ENCODE measurements at regions not wholly inside any gene's neighbourhood (a gene's known extent, or its start where the extent isn't known, plus 50 kb on each side); places are given as distances from the start of the nearest gene placed in this dataset.

DNA sequence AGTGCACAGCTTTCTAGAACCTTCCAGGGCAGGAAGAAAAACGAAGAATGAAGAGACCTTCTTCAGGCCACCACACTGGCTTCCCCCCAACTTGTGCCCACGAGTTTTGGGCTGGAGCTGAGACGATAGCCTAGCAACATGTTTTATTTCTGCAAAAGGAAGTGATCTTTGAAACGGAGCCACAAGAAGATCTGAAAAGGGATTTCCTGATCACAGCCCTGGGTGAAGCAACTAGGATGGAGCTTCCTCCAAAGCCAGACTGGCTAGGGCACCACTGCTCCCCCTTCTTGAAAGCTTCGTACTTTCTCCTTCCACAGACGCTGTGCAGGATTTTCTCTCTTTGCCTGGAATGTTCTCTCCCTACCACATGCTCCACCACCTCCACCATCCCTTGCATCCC lies 418.3 kb downstream of the MED13L start:
- Histone ChIP-seq H3K18ac (ENCODE audit: extremely low read depth, low read length) (no peak overlapping the region), H3K79me2 (ENCODE audit: control insufficient read depth in 1 of 2, insufficient read depth in 2 of 2, low read length in 2 of 2) (no peaks in the 10 kb centered on the region), H2BK5ac (ENCODE audit: low read depth, low read length) (no peak overlapping the region), H3K36me3 (ENCODE audit: control insufficient read depth in 2 of 4, insufficient read depth in 4 of 4, low read length in 3 of 4) (no peaks in the 10 kb centered on the region), H3K27ac (ENCODE audit: low read depth, low read length) (no peak overlapping the region), H3K23me2 (ENCODE audit: low read depth, low read length) (no peaks in the 10 kb centered on the region), H2AFZ (ENCODE audit: low read length) (no peak overlapping the region), H2AK5ac (ENCODE audit: low read depth, low read length) (no peak overlapping the region), H2BK20ac (ENCODE audit: low read length) (0 out of 2 replicates have a peak overlapping the region, but pooled peaks have one; percentile 34), H3K4me1 (replicated peaks in 1 of 4; ENCODE audit: control insufficient read depth in 3 of 4, insufficient read depth in 4 of 4, low read length in 3 of 4) (no peaks in the 10 kb centered on the region; a peak in 1 of 7 replicates), H3K79me1 (ENCODE audit: low read depth, low read length) (no peaks in the 10 kb centered on the region), H2BK15ac (ENCODE audit: low read length) (no peak overlapping the region), H3K9ac (replicated peaks in 1 of 4; ENCODE audit: extremely low read depth in 1 of 4, low read depth in 3 of 4, low read length in 3 of 4) (no peak overlapping the region), H4K5ac (ENCODE audit: insufficient read length, low read depth, low read length) (no peak overlapping the region), H3K9me3 (ENCODE audit: insufficient read depth in 2 of 2, low read depth in 1 of 2, low read length in 1 of 2) (no peaks in the 10 kb centered on the region), H3K56ac (replicated peaks; ENCODE audit: insufficient read length, low read depth, low read length) (no peak overlapping the region), H3K4me2 (ENCODE audit: insufficient read depth in 1 of 2, low read depth in 2 of 2, low read length in 2 of 2) (no peak overlapping the region), H4K20me1 (replicated peaks in 1 of 2; ENCODE audit: control insufficient read depth in 1 of 2, insufficient read depth in 2 of 2, low read length in 2 of 2) (no peaks in the 10 kb centered on the region), H3K27me3 (replicated peaks in 1 of 4; ENCODE audit: control insufficient read depth in 3 of 4, extremely low read depth in 1 of 4, insufficient read depth in 3 of 4, low read length in 3 of 4) (no peaks in the 10 kb centered on the region), H3K4ac (replicated peaks; ENCODE audit: insufficient read length, low read depth, low read length) (no peak overlapping the region), H3K14ac (ENCODE audit: insufficient read length) (no peak overlapping the region), H3K23ac (ENCODE audit: insufficient read length) (no peak overlapping the region), H3K4me3 (ENCODE audit: extremely low read depth in 1 of 4, insufficient read depth in 2 of 4, low read depth in 3 of 4, low read length in 4 of 4) (no peak overlapping the region), H4K8ac (ENCODE audit: extremely low read depth, insufficient read depth, low read length) (no peak overlapping the region), H4K91ac (replicated peaks; ENCODE audit: insufficient read length, low read length) (no peak overlapping the region), H2BK120ac (replicated peaks; ENCODE audit: low read depth, low read length) (no peak overlapping the region), H2BK12ac (ENCODE audit: low read depth, low read length) (peak overlapping the region; percentile 18; the same call in 1 of the 2 replicates)
- FAIRE-seq (no peak), DNase-seq (ENCODE audit: low read depth in 1 of 2, low spot score in 2 of 2) (no peak)
- 88% methylated on average over 6 of the region's 6 CpGs; no CpG with 5 or more reads in 1 of the 2 experiments for WGBS, 2 experiments (ENCODE audit: extremely low coverage in 1 of 2, insufficient coverage in 1 of 2, insufficient read length in 1 of 2, insufficient replicate concordance in 2 of 2, low coverage in 1 of 2, low lambda C conversion rate in 2 of 2, missing lambda C conversion rate in 1 of 2)
- TF ChIP-seq TEAD4 (IDR thresholded peaks at IDR 0.05; ENCODE audit: low read depth, low read length) (no peak), PHF8 (conservative IDR thresholded peaks at IDR 0.05; ENCODE audit: low read depth, low read length) (no peak), RXRA (IDR thresholded peaks at IDR 0.05; ENCODE audit: insufficient read depth, low read depth, low read length) (no peak), SIX5 (IDR thresholded peaks at IDR 0.05; ENCODE audit: low read depth, low read length) (no peak), ASH2L (IDR thresholded peaks at IDR 0.05; ENCODE audit: low read length) (no peak), KDM1A (IDR thresholded peaks at IDR 0.05; ENCODE audit: borderline replicate concordance, low read length) (no peak), KDM5A (IDR thresholded peaks at IDR 0.05; ENCODE audit: low read length) (no peak)
- TF ChIP-seq, protein P1, sequence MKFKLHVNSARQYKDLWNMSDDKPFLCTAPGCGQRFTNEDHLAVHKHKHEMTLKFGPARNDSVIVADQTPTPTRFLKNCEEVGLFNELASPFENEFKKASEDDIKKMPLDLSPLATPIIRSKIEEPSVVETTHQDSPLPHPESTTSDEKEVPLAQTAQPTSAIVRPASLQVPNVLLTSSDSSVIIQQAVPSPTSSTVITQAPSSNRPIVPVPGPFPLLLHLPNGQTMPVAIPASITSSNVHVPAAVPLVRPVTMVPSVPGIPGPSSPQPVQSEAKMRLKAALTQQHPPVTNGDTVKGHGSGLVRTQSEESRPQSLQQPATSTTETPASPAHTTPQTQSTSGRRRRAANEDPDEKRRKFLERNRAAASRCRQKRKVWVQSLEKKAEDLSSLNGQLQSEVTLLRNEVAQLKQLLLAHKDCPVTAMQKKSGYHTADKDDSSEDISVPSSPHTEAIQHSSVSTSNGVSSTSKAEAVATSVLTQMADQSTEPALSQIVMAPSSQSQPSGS (IDR thresholded peaks at IDR 0.05; ENCODE audit: low read length), result no peak
- TF ChIP-seq, protein P2, sequence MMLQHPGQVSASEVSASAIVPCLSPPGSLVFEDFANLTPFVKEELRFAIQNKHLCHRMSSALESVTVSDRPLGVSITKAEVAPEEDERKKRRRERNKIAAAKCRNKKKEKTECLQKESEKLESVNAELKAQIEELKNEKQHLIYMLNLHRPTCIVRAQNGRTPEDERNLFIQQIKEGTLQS (IDR thresholded peaks at IDR 0.05; ENCODE audit: insufficient read depth, low read depth, low read length), result no peak
- TF ChIP-seq, protein P3, sequence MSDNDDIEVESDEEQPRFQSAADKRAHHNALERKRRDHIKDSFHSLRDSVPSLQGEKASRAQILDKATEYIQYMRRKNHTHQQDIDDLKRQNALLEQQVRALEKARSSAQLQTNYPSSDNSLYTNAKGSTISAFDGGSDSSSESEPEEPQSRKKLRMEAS (IDR thresholded peaks at IDR 0.05), result no peak
- ChIA-PET POLR2A (ENCODE audit: partially characterized antibody) (interaction anchor here (1.1 kb wide), 1 partner anchor 10 kb away, joined by 5 read pairs; no protein-coding TSS in a partner anchor), CTCF (ENCODE audit: partially characterized antibody) (interaction anchor here (0.7 to 3.5 kb wide), 7 partner anchors 9 to 61 kb away, joined by 3 to 23 read pairs (median 4); no protein-coding TSS in a partner anchor)

All from H1 (cell line).